Left lung (tissue), 4 donors: ENCODE measurements at regions not wholly inside any gene's neighbourhood (a gene's known extent, or its start where the extent isn't known, plus 50 kb on each side); places are given as distances from the start of the nearest gene placed in this dataset.

Experiments used
- ATAC-seq: fragments of 200-7000 bp; cut with Tn5 transposase; one replicate; pipeline ENCODE4 v1.9.1; 2020; ENCODE audit warnings: moderate library complexity
- DNase-seq, 4 donors: peaks; one replicate each; pipeline ENCODE4 v3.0.0-alpha.2; 2013 to 2020
- H3K27ac ChIP-seq, 2 donors: fragments of 200-600 bp; sonication (generic) in 1 of 2; one replicate each; pipeline versions ENCODE4 v1.5.0 to v1.8.0; 2020 to 2021
- H3K27me3 ChIP-seq, 2 donors: fragments of 200-600 bp; sonication (generic) in 1 of 2; one replicate each; pipeline versions ENCODE4 v1.5.0 to v1.8.0; 2020 to 2021
- H3K36me3 ChIP-seq, 2 donors: fragments of 200-600 bp; sonication (generic) in 1 of 2; one replicate each; pipeline versions ENCODE4 v1.5.0 to v1.8.0; 2020 to 2021
- H3K4me1 ChIP-seq, 2 donors: fragments of 200-600 bp; one replicate each; pipeline ENCODE4 v1.8.0; 2021
- H3K4me3 ChIP-seq, 2 donors: fragments of 200-600 bp; sonication (generic) in 1 of 2; one replicate each; pipeline versions ENCODE4 v1.5.0 to v1.8.0; 2020 to 2021; ENCODE audit warnings: mild to moderate bottlenecking in 1 of 2
- H3K9me3 ChIP-seq, 2 donors: fragments of 200-600 bp; sonication (generic) in 1 of 2; one replicate each; pipeline versions ENCODE4 v1.5.0 to v1.8.0; 2020 to 2021
- intact Hi-C, 2 donors: fragments of 100-400 bp; cut with DNase I; formaldehyde crosslinking; loops; one replicate each; pipeline versions ENCODE4 v1.11.2 to v1.14.2; 2022
- TF ChIP-seq, protein P1 (sequence below), 2 donors: fragments of 200-600 bp; sonication (generic) in 1 of 2; IDR thresholded peaks; one replicate each; pipeline versions ENCODE4 v1.5.0 to v1.8.0; 2021; ENCODE audit warnings: antibody characterized with exemption in 2 of 2
- donor health status: DM: no; HTN: yes; CAD: no.
- donor health status: DM: no; HTN: no; CAD: no.

DNA sequence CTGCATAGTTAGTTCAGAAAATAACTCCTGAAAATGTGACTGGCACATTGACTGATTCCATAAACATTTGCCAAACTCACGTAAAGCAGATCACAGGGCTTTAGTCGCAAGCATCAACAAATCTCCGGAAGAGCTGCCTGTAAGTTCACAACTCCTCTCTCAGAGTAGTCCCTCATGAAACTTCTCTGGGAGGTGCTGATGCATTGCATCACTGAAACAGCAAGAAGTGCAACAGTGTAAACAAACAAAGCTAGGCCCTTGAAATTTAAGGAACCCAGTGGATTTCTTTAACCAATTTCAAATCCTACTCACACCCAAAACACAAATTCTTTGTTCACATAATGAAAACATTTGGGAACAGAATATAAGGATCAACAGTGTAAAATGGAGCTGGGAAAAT is 1691.7 kb upstream of the FLRT2 start:
- Histone ChIP-seq H3K4me1 (no peaks in the 10 kb centered on the region), H3K27me3 (no peaks in the 10 kb centered on the region), H3K9me3 (no peaks in the 10 kb centered on the region), H3K27ac (no peak overlapping the region), H3K36me3 (no peaks in the 10 kb centered on the region), H3K4me3 (no peak overlapping the region)
- no peak for ATAC-seq
- intact Hi-C loops, result no loop called here
- TF ChIP-seq, protein P1, sequence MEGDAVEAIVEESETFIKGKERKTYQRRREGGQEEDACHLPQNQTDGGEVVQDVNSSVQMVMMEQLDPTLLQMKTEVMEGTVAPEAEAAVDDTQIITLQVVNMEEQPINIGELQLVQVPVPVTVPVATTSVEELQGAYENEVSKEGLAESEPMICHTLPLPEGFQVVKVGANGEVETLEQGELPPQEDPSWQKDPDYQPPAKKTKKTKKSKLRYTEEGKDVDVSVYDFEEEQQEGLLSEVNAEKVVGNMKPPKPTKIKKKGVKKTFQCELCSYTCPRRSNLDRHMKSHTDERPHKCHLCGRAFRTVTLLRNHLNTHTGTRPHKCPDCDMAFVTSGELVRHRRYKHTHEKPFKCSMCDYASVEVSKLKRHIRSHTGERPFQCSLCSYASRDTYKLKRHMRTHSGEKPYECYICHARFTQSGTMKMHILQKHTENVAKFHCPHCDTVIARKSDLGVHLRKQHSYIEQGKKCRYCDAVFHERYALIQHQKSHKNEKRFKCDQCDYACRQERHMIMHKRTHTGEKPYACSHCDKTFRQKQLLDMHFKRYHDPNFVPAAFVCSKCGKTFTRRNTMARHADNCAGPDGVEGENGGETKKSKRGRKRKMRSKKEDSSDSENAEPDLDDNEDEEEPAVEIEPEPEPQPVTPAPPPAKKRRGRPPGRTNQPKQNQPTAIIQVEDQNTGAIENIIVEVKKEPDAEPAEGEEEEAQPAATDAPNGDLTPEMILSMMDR (IDR thresholded peaks at IDR 0.05), result no peak
- no peak for DNase-seq

DNA sequence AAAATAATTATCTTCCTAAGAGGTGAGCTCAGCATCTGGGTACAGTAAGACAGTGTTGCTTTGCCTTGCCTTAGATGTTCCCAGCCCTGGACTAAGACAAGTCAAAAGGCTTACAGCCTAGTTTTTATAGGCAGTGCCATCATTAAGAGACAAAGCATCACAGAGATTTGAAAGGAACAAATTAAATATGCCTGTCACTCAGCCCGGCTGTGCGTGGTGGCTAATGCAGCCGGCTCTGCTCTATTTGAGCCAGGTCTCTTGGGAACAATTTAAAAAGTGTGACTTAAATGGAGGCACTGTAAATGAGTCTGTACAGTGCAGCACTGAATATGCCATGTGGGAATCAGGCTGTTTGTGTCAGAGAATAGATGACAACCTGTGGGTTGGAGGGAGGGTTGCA is 1687.4 kb upstream of the FLRT2 start:
- no peaks in the 10 kb centered on the region for H3K27me3 ChIP-seq
- H3K9me3 ChIP-seq, result no peaks in the 10 kb centered on the region
- TF ChIP-seq, protein P1 (IDR thresholded peaks at IDR 0.05), result no peak
- intact Hi-C loops, result no loop called here
- ATAC-seq (no peak), DNase-seq (no peak)
- H3K27ac ChIP-seq, result no peak overlapping the region
- H3K4me1 ChIP-seq, result no peaks in the 10 kb centered on the region
- no peaks in the 10 kb centered on the region for H3K36me3 ChIP-seq
- no peak overlapping the region for H3K4me3 ChIP-seq

DNA sequence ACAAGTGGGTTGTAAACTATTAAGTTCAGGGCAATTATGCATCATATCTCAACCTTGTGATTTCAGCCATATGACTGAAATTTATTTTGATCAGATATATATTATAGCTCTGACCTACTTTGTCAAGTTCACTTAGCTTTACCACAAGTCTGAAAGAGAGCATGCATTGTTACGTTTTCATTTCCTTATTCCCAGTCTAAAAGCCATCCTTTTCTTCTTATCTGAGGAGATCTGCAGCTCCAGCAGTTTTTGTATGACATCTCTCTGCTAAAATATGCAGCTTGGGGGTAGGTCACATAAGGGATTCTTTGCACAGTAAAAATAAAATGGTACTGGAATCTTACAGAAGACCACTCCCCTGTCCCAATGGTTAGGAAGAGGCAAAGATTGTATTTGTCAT is 1682.8 kb upstream of the FLRT2 start:
- ATAC-seq, result no peak
- Histone ChIP-seq H3K27me3 (no peaks in the 10 kb centered on the region), H3K36me3 (no peaks in the 10 kb centered on the region), H3K27ac (no peak overlapping the region), H3K4me3 (no peak overlapping the region), H3K4me1 (no peaks in the 10 kb centered on the region), H3K9me3 (peaks cover 0 to under 1% of the 10 kb centered on the region in 2 donors)
- DNase-seq, result no peak
- intact Hi-C loops, result no loop called here
- TF ChIP-seq, protein P1 (IDR thresholded peaks at IDR 0.05), result no peak

DNA sequence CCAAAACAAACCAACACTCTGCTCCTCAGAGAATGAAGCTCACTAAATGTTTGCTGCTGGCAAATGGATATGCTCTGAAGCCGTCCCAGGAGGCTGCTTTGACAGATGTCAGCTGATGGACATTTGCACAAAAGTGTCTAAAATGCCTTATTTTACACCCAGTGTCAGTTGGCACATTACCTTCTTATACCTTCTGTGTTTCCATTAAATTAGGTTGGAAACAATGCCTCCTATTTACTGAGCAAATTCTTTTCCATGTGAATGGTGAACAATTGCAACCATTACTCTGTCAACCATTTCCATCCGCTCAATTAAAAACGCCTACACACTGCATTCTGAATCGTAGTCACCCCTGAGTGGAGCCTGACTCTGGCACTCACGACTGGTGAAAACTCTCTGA is 1679.9 kb upstream of the FLRT2 start:
- intact Hi-C loops, result no loop called here
- no peak for ATAC-seq

DNA sequence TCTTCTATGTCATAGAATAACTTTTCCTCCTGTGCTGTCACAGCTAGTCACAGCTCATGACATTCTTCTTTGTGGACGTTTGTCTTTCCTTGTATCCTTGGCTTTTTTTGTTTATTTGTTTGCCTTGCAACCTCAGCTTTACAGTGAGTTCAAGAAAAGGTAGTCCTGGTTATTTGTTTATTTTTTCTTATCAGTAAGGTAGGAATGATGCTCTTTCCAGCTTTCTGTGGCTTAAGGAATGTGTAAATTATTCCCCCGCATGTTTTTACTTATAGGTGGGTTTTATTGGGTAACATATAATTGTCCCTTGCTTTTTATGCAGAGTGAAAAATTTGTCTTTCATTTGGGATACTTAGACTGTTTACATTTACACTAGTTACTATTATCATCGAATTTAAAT is 1673.6 kb upstream of the FLRT2 start:
- ATAC-seq (no peak), DNase-seq (no peak)
- intact Hi-C loops, result no loop called here
- no peak overlapping the region for H3K4me3 ChIP-seq
- no peaks in the 10 kb centered on the region for H3K27me3 ChIP-seq
- no peak overlapping the region for H3K27ac ChIP-seq
- H3K36me3 ChIP-seq, result no peaks in the 10 kb centered on the region
- H3K9me3 ChIP-seq, result peaks cover 0 to 10% of the 10 kb centered on the region in 2 donors
- H3K4me1 ChIP-seq, result no peaks in the 10 kb centered on the region
- TF ChIP-seq, protein P1 (IDR thresholded peaks at IDR 0.05), result no peak

More for the DNA sequence above, 1679.9 kb upstream of the FLRT2 start:
- no peak for DNase-seq
- Histone ChIP-seq H3K36me3 (no peaks in the 10 kb centered on the region), H3K27me3 (no peaks in the 10 kb centered on the region), H3K4me3 (no peak overlapping the region), H3K27ac (no peak overlapping the region), H3K9me3 (peaks cover 0 to 10% of the 10 kb centered on the region in 2 donors), H3K4me1 (no peaks in the 10 kb centered on the region)
- TF ChIP-seq, protein P1 (IDR thresholded peaks at IDR 0.05), result no peak
